NAMALWA (cell line): ENCODE measurements at regions not wholly inside any gene's neighbourhood (a gene's known extent, or its start where the extent isn't known, plus 50 kb on each side); places are given as distances from the start of the nearest gene placed in this dataset.
"Not testable (repeated sequence)": the region's sequence is repeated elsewhere in the genome, so short reads cannot be mapped to it uniquely, and the experiment has no call there.

Source experiments
- DNase-seq: peaks from one replicate; pipeline ENCODE4 v3.0.0-alpha.2; 2015; ENCODE audit warnings: low spot score

GRCh38 chr9:82052081-82052480, 63.5 kb downstream of the SPATA31D1 start:
- no peak for DNase-seq

- no peak for DNase-seq
Measured at GRCh38 chr9:82054264-82055015, 65.9 kb downstream of the SPATA31D1 start.

DNA sequence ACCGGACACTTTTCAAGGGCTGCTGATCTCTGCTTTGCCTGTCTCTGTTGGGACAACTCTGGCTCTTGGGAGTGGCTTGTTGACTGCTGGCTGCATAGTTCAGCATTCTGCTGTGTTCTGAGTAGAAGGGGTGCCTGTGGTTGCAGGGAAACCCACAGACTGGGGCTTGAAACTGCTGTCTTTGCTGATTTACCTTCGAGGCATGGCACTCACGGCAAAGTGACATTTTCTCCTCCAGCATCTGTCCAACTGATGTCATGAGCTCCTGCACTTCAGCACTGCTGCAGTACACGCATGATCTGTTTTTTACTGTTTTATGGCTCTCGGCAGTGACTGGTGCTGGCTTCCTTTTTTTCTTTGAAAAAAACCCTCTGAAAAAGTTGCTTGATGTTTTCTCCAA, 69.2 kb downstream of the SPATA31D1 start:
- no peak for DNase-seq

DNA sequence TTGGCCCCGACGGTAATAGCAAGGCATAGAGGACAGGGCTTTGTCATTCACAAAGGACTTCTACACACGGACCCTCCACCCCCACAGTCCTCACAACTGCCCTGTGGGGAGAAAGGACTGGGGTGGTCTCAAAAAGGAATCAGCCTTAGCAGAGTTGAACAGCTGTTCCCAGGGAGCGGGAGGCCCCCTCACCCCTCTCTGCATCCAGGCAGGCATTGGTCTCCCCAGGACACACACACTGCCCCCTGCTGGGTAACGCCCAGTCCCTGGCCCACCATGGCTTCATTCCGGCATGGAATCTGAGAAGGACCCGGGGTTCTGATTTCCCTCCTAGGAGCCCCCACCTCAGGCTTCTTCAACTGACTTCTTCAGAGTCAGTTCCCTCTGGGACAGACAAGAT, 73.2 kb downstream of the SPATA31D1 start:
- not testable (repeated sequence) for DNase-seq

- no peak for DNase-seq
Measured at GRCh38 chr9:82062245-82062644, 73.7 kb downstream of the SPATA31D1 start.

GRCh38 chr9:82073551-82074543, 85.3 kb downstream of the SPATA31D1 start:
- no peak for DNase-seq

GRCh38 chr9:82080265-82080664, 91.7 kb downstream of the SPATA31D1 start:
- DNase-seq, result no peak

DNA sequence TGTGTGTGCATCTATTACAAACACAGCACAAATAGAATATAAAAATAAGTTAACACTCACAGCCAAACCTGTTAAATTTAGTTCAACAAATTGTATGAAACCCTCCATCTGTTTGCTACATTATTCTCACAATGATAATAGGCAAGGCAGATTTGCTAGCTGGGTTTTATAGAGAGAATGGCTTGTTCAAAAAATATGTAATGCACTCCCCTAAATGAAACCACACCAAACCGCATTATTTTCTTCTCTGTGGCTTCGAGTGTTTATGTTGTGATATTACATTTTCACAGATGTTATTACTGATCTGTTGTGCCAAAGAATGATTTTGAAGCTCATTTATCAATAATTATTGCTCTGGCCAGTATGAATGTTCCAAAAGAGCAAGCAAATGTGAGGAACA, 92.9 kb downstream of the SPATA31D1 start:
- DNase-seq, result no peak

DNA sequence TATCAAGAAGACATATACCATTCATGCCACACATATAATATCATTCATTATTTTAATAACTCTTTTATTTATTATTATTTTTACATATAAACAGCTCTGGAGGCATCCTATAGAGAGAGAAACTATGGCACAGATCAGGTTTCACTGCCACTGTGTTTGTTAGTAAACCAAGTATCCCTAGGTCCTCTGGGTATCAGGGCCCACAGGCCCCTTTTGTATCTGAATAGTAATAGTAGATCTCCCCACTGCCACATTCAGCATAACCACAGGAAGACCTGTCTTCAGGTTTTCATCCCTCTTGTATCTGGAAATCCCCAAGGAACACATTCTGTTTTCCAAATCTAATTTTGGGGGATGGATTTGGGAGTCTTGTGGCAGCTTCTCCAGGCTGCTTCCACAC, 94.0 kb downstream of the SPATA31D1 start:
- no peak for DNase-seq

DNA sequence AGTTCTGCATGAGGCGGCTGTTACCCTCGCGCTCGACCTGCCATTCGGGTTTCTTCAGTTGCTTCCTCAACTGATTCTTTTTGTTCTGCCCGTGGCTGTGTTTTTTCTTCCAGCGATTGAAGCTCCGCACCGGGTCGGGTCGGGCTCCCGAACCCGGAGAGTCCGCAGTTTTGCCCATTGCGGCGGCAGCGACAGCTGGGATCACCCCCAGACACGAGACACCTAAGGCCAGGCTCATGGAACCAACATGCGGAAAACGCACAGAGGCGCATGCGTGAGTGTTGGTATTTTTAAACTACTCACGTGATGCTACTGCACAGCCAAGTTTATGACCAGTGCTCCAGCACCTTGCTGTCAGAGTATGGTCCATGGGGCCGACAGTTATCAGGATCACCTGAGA, 100.0 kb downstream of the SPATA31D1 start:
- DNase-seq, result no peak

- DNase-seq, result no peak
Measured at GRCh38 chr9:82090046-82090445, 101.5 kb downstream of the SPATA31D1 start.

DNA sequence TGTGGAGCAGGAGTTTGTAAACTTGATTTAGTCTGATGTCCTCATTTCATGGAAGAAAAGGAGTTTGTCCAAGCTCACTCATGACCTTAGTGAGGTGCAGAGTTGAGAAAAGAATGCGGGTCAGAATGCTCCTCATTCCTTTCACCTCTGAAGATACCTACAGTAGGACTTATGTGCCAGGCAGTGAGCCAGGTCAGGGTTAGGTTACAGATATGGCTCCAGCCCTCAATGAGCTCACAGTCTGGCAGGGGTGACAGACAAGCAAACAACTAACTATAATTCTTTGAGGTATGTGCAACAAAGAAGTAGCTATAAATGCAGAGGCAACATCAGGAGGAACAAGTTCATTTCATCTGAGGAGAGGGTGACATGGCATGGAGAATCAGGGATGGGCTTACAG, 102.5 kb downstream of the SPATA31D1 start:
- no peak for DNase-seq

DNA sequence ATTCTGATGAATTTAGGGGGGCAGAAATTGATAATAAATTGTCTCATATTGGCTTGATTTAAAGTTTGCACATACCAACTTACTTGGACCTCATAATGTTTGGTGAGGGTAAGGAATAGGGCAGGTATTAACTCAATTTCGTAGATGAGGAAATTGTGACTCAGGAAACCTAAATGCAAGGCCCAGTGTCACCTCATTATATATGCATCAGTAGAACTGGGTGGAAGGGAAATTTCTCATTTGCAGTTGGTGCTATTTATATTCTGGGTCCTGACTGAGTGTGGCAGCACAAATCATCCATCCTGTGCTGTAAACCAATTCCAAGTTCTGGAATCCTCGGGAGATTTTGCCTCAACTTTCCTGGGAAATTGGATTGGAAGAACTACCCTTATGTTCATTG, 103.0 kb downstream of the SPATA31D1 start:
- no peak for DNase-seq

DNA sequence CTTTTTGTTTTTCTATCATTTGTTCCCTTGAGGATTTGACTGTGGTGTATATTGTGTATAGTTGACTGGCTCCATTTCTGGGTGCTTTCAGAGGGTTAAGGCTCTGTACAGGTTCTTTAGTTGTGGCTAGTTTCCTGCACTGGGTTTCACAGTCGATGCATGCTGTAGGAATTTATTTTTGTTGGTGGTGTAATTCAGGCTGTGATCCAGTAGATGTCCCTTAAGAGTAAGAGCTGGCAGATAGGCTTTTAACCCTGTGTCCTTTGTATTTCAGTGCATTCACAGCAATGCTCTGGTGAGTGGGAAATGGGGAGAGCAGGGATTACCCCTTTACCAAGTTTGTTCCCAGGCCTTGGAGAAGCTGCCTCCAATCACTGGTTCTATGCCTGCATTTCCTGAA, 112.9 kb downstream of the SPATA31D1 start:
- DNase-seq, result peak; percentile 43

- no peak for DNase-seq
Measured at GRCh38 chr9:82104252-82104651, 115.7 kb downstream of the SPATA31D1 start.

DNA sequence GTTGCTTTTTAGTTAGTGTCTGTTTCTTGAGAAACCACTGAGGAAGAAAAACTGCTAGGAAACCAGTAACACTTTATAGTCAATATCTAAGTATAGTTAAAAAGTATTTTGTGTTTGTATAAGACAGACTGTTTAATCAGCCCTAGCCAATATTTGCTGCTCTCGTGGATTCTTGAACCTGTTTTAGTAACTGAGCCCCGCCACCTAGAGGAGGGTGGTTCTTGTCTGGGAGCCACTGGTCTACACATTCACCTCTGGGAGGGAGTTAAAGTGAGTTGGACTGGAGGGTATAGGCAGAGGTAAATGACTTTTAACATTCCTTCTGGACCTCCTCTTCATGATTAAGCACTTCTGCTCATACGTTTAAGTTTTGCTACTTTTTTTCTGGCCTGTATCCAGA, 117.2 kb downstream of the SPATA31D1 start:
- DNase-seq, result no peak

GRCh38 chr9:82106536-82106935, 118.0 kb downstream of the SPATA31D1 start:
- no peak for DNase-seq

DNA sequence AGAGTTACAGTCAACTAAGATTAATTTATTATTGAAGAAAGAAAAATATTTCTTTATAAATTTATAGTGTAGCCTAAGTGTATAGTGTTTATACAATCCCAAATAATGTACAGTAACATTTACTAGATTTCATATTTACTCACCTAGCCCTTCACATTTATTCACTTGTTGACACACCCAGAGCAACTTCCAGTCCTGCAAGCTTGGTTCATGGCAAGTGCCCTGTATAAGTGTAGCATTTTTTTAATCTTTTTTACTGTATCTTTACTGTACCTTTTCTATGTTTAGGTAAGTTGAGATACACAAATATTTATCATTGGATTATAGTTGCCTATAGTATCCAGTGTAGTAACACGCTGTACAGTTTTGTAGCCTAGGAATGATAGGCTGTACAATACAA, 119.9 kb downstream of the SPATA31D1 start:
- DNase-seq, result no peak

DNA sequence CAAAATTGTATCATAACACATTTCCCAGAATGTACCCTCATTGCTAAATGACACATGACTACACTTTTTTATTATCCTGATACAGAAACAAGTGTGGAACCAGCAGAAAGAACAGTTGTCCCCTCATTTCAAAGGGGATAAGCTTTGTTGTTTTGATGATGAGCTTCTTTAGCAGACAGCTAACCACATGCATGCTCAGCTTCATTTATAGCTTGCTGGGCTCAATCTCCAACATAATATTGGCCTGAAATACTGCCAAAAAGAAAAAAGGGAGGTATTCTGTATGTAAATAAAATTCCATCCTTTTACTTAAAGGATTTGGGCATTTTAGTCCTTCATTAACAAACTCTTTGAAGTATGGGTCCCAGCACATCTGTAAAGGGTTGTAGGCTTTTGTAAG, 120.4 kb downstream of the SPATA31D1 start:
- no peak for DNase-seq

GRCh38 chr9:82109626-82110025, 121.1 kb downstream of the SPATA31D1 start:
- DNase-seq, result no peak

DNA sequence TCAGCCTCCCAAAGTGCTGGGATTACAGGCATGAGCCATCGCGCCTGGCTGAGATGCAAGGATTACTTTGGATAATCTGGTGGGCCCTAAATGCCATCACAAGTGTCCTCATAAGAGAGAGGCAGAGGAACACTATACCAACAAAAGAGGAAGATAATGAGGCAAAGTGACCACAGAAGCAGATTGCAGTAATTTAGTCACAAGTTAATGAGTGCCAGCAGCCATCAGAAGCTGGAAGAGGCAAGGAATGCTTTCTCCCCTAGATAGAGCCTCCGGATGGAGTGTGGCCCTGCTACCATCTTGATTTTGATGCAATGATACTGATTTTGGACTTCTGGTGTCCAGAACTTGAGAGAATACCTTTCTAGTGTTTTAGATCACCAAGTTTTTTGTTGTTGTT, 122.3 kb downstream of the SPATA31D1 start:
- DNase-seq, result no peak

- no peak for DNase-seq
Measured at GRCh38 chr9:82115331-82115730, 126.8 kb downstream of the SPATA31D1 start.

- no peak for DNase-seq
Measured at GRCh38 chr9:82115900-82116299, 127.3 kb downstream of the SPATA31D1 start.
